MG63 (cell line): ENCODE measurements at regions not wholly inside any gene's neighbourhood (a gene's known extent, or its start where the extent isn't known, plus 50 kb on each side); places are given as distances from the start of the nearest gene placed in this dataset.
"Not testable (repeated sequence)": the region's sequence is repeated elsewhere in the genome, so short reads cannot be mapped to it uniquely, and the experiment has no call there.

Experiments
- DNase-seq: peaks from one replicate; pipeline ENCODE4 v3.0.0-alpha.2; 2020
- H3K27me3 ChIP-seq: fragments of 250-450 bp; sonication (Bioruptor Pico); 2 replicates; pipeline ENCODE4 v1.5.1; 2020; ENCODE audit warnings: mild to moderate bottlenecking, moderate library complexity
- H3K36me3 ChIP-seq: fragments of 250-450 bp; sonication (Bioruptor Pico); 2 replicates; pipeline ENCODE4 v1.5.1; 2020; ENCODE audit warnings: mild to moderate bottlenecking, moderate library complexity
- H3K4me3 ChIP-seq: fragments of 250-450 bp; sonication (Bioruptor Pico); 2 replicates; pipeline ENCODE4 v1.5.1; 2020; ENCODE audit warnings: mild to moderate bottlenecking, moderate library complexity
- H3K9me3 ChIP-seq: fragments of 250-450 bp; sonication (Bioruptor Pico); 2 replicates; pipeline ENCODE4 v1.5.1; 2020; ENCODE audit warnings: mild to moderate bottlenecking, moderate library complexity

- H3K4me3 ChIP-seq, DNase-seq, H3K9me3 ChIP-seq, H3K27me3 ChIP-seq, H3K36me3 ChIP-seq: not testable (repeated sequence)
Measured at GRCh38 chr20:56756658-56757057, 127.6 kb downstream of the TFAP2C start.

GRCh38 chr20:56758706-56759105 is 129.6 kb downstream of the TFAP2C start:
- H3K9me3 ChIP-seq: no peaks in the 10 kb centered on the region
- no peaks in the 10 kb centered on the region for H3K36me3 ChIP-seq
- H3K27me3 ChIP-seq: no peaks in the 10 kb centered on the region
- no peak overlapping the region for H3K4me3 ChIP-seq
- DNase-seq: no peak

GRCh38 chr20:56759741-56760278 is 130.7 kb downstream of the TFAP2C start:
- H3K27me3 ChIP-seq: no peaks in the 10 kb centered on the region
- H3K4me3 ChIP-seq: no peak overlapping the region
- H3K36me3 ChIP-seq: no peaks in the 10 kb centered on the region
- H3K9me3 ChIP-seq: no peaks in the 10 kb centered on the region
- DNase-seq: no peak

- DNase-seq: no peak
- Histone ChIP-seq H3K4me3 (no peak overlapping the region), H3K27me3 (no peaks in the 10 kb centered on the region), H3K36me3 (no peaks in the 10 kb centered on the region), H3K9me3 (no peaks in the 10 kb centered on the region)
Measured at GRCh38 chr20:56760610-56761009, 131.5 kb downstream of the TFAP2C start.

- no peak overlapping the region for H3K4me3 ChIP-seq
- peaks cover 3% of the 10 kb centered on the region; the same call in 1 of the 2 replicates for H3K9me3 ChIP-seq
- H3K27me3 ChIP-seq: no peaks in the 10 kb centered on the region
- DNase-seq: no peak
- H3K36me3 ChIP-seq: no peaks in the 10 kb centered on the region
Measured at GRCh38 chr20:56761393-56761792, 132.3 kb downstream of the TFAP2C start.

- peaks cover 3% of the 10 kb centered on the region; the same call in 1 of the 2 replicates for H3K9me3 ChIP-seq
- DNase-seq: no peak
- H3K4me3 ChIP-seq: no peak overlapping the region
- H3K36me3 ChIP-seq: no peaks in the 10 kb centered on the region
- no peaks in the 10 kb centered on the region for H3K27me3 ChIP-seq
Measured at GRCh38 chr20:56762401-56762800, 133.3 kb downstream of the TFAP2C start.

- Histone ChIP-seq H3K36me3 (no peaks in the 10 kb centered on the region), H3K27me3 (no peaks in the 10 kb centered on the region), H3K4me3 (no peak overlapping the region), H3K9me3 (peaks cover 3% of the 10 kb centered on the region; the same call in 1 of the 2 replicates)
- no peak for DNase-seq
Measured at GRCh38 chr20:56762829-56763228, 133.7 kb downstream of the TFAP2C start.

- no peaks in the 10 kb centered on the region for H3K36me3 ChIP-seq
- no peak overlapping the region for H3K4me3 ChIP-seq
- H3K9me3 ChIP-seq: peaks cover 3% of the 10 kb centered on the region; the same call in 1 of the 2 replicates
- DNase-seq: no peak
- H3K27me3 ChIP-seq: no peaks in the 10 kb centered on the region
Measured at GRCh38 chr20:56764671-56765070, 135.6 kb downstream of the TFAP2C start.

- no peak for DNase-seq
- H3K27me3 ChIP-seq: no peaks in the 10 kb centered on the region
- peaks cover 3% of the 10 kb centered on the region; the same call in 1 of the 2 replicates for H3K9me3 ChIP-seq
- H3K4me3 ChIP-seq: no peak overlapping the region
- no peaks in the 10 kb centered on the region for H3K36me3 ChIP-seq
Measured at GRCh38 chr20:56765172-56766073, 136.3 kb downstream of the TFAP2C start.

- DNase-seq: no peak
- H3K4me3 ChIP-seq: no peak overlapping the region
- H3K27me3 ChIP-seq: no peaks in the 10 kb centered on the region
- no peaks in the 10 kb centered on the region for H3K36me3 ChIP-seq
- peaks cover 3% of the 10 kb centered on the region; the same call in 1 of the 2 replicates for H3K9me3 ChIP-seq
Measured at GRCh38 chr20:56766528-56766927, 137.4 kb downstream of the TFAP2C start.

- Histone ChIP-seq H3K27me3 (no peaks in the 10 kb centered on the region), H3K4me3 (no peak overlapping the region), H3K9me3 (peaks cover 3% of the 10 kb centered on the region; the same call in 1 of the 2 replicates), H3K36me3 (no peaks in the 10 kb centered on the region)
- no peak for DNase-seq
Measured at GRCh38 chr20:56769921-56770600, 141.0 kb downstream of the TFAP2C start.

GRCh38 chr20:56773749-56774148 is 144.6 kb downstream of the TFAP2C start:
- no peak overlapping the region for H3K4me3 ChIP-seq
- no peaks in the 10 kb centered on the region for H3K27me3 ChIP-seq
- no peaks in the 10 kb centered on the region for H3K36me3 ChIP-seq
- DNase-seq: no peak
- no peaks in the 10 kb centered on the region for H3K9me3 ChIP-seq

GRCh38 chr20:56774873-56775272 is 145.8 kb downstream of the TFAP2C start:
- no peaks in the 10 kb centered on the region for H3K36me3 ChIP-seq
- no peak overlapping the region for H3K4me3 ChIP-seq
- no peaks in the 10 kb centered on the region for H3K9me3 ChIP-seq
- H3K27me3 ChIP-seq: no peaks in the 10 kb centered on the region
- DNase-seq: no peak

GRCh38 chr20:56776345-56776744 is 147.2 kb downstream of the TFAP2C start:
- Histone ChIP-seq H3K9me3 (no peaks in the 10 kb centered on the region), H3K4me3 (no peak overlapping the region), H3K36me3 (no peaks in the 10 kb centered on the region), H3K27me3 (no peaks in the 10 kb centered on the region)
- no peak for DNase-seq

- Histone ChIP-seq H3K27me3 (no peaks in the 10 kb centered on the region), H3K36me3 (no peaks in the 10 kb centered on the region), H3K4me3 (no peak overlapping the region), H3K9me3 (no peaks in the 10 kb centered on the region)
- DNase-seq: peak; percentile 38
Measured at GRCh38 chr20:56778765-56779195, 149.7 kb downstream of the TFAP2C start.

- H3K27me3 ChIP-seq: no peaks in the 10 kb centered on the region
- DNase-seq: no peak
- H3K9me3 ChIP-seq: no peaks in the 10 kb centered on the region
- H3K4me3 ChIP-seq: no peak overlapping the region
- H3K36me3 ChIP-seq: no peaks in the 10 kb centered on the region
Measured at GRCh38 chr20:56779452-56780143, 150.5 kb downstream of the TFAP2C start.

- H3K36me3 ChIP-seq: no peaks in the 10 kb centered on the region
- no peak overlapping the region for H3K4me3 ChIP-seq
- no peak for DNase-seq
- no peaks in the 10 kb centered on the region for H3K27me3 ChIP-seq
- H3K9me3 ChIP-seq: no peaks in the 10 kb centered on the region
Measured at GRCh38 chr20:56780266-56780665, 151.2 kb downstream of the TFAP2C start.
